HEK293T (cell line): ENCODE measurements at regions not wholly inside any gene's neighbourhood (a gene's known extent, or its start where the extent isn't known, plus 50 kb on each side); places are given as distances from the start of the nearest gene placed in this dataset.

Experiments
- CTCF ChIA-PET: fragments of 350-600 bp; formaldehyde crosslinking; extraction: SDS; loops from one replicate; lab custom pipeline; 2021; ENCODE audit warnings: antibody characterized with exemption, inconsistent platforms; lab: Yijun Ruan, JAX
- POLR2A ChIA-PET: fragments of 350-600 bp; formaldehyde crosslinking; extraction: SDS; loops from one replicate; lab custom pipeline; 2020; ENCODE audit warnings: antibody characterized with exemption, inconsistent platforms; lab: Yijun Ruan, JAX
- DNase-seq: peaks from one replicate; pipeline ENCODE4 v3.0.0; 2012; ENCODE audit warnings: mixed read lengths; ENCODE audit errors: extremely low spot score
- ARNT ChIP-seq: fragments of 450-650 bp; IDR thresholded peaks from 2 replicates; pipeline ENCODE4 v1.6.1; 2017; ENCODE audit warnings: mild to moderate bottlenecking
- BHLHE40 ChIP-seq: fragments of 450-650 bp; IDR thresholded peaks from 2 replicates; pipeline ENCODE4 v1.6.1; 2016; ENCODE audit warnings: mild to moderate bottlenecking, moderate library complexity, borderline replicate concordance
- CTBP1 ChIP-seq: fragments of 450-650 bp; IDR thresholded peaks from 2 replicates; pipeline ENCODE4 v1.6.1; 2016; ENCODE audit warnings: borderline replicate concordance
- ELF4 ChIP-seq: fragments of 450-650 bp; IDR thresholded peaks from 2 replicates; pipeline ENCODE4 v1.6.1; 2017; ENCODE audit warnings: antibody characterized with exemption
- FOXA1 ChIP-seq: fragments of 450-650 bp; IDR thresholded peaks from 2 replicates; pipeline ENCODE4 v1.6.1; 2016; ENCODE audit warnings: mild to moderate bottlenecking
- FOXK2 ChIP-seq: fragments of 450-650 bp; IDR thresholded peaks from 2 replicates; pipeline ENCODE4 v1.6.1; 2016; ENCODE audit warnings: mild to moderate bottlenecking
- FOXM1 ChIP-seq: fragments of 450-650 bp; IDR thresholded peaks from 2 replicates; pipeline ENCODE4 v1.6.1; 2017; ENCODE audit warnings: mild to moderate bottlenecking, borderline replicate concordance
- HDGF ChIP-seq: fragments of 450-650 bp; IDR thresholded peaks from 2 replicates; pipeline ENCODE4 v1.6.1; 2017; ENCODE audit warnings: antibody characterized with exemption, borderline replicate concordance
- L3MBTL2 ChIP-seq: fragments of 450-650 bp; conservative IDR thresholded peaks from 2 replicates; pipeline ENCODE4 v1.6.1; 2016; ENCODE audit warnings: mild to moderate bottlenecking
- LEF1 ChIP-seq: fragments of 450-650 bp; IDR thresholded peaks from 2 replicates; pipeline ENCODE4 v1.6.1; 2017; ENCODE audit warnings: mild to moderate bottlenecking, borderline replicate concordance
- NFRKB ChIP-seq: fragments of 450-650 bp; IDR thresholded peaks from 2 replicates; pipeline ENCODE4 v1.6.1; 2016; ENCODE audit warnings: mild to moderate bottlenecking, moderate library complexity
- SP1 ChIP-seq: fragments of 450-650 bp; IDR thresholded peaks from 2 replicates; pipeline ENCODE4 v1.6.1; 2017
- SUZ12 ChIP-seq: fragments of 450-650 bp; IDR thresholded peaks from 2 replicates; pipeline ENCODE4 v1.6.1; 2016; ENCODE audit warnings: mild to moderate bottlenecking
- TARDBP ChIP-seq: fragments of 450-650 bp; IDR thresholded peaks from 2 replicates; pipeline ENCODE4 v1.6.1; 2016
- ZNF384 ChIP-seq: fragments of 450-650 bp; IDR thresholded peaks from 2 replicates; pipeline ENCODE4 v1.6.1; 2016
- TF ChIP-seq, protein P1 (sequence below): fragments of 450-650 bp; IDR thresholded peaks from 2 replicates; pipeline ENCODE4 v1.6.1; 2016

DNA sequence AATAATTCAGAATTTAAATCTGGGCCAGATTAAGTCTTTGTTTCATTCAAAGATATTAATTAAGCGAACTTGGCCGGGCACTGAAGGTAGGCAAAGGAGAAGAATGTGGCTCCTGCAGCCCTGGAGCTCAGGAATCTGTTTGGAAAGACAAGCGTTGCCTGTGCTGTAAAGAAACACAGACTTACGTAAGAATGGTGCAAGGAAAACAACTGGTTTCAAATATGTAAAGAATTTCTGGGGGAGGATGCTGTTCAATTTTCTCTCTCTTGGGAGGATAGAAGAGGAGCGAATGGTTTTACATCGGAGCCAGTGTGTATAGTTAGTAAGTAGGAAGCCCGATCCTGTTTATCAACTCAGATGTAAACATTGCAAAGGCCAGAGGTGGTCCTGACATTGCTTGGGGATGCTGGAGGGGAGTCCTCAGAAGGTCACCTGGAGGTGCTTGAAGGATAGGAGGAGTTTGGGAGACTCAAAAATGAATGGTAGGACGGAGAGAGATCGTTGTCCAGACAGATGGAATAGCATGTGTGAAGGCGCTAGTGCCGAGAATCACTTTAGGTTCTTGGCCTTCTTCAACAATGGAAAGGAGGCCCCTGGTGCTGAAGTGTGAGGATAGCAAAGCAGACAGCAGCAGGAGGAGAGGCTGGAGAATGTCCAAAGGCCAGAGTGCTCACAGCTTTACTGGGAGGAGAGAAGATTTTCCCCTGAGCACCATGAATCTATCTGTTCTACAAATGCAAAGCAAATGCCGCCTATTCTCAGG lies 456.1 kb downstream of the LPIN1 start:
- CTCF ChIA-PET, result no interaction called here
- DNase-seq, result no peak
- POLR2A ChIA-PET, result no interaction called here
- TF ChIP-seq FOXM1, result no peak
- no peak for TF ChIP-seq HDGF
- no peak for TF ChIP-seq TARDBP
- no peak for TF ChIP-seq SUZ12
- no peak for TF ChIP-seq ELF4
- no peak for TF ChIP-seq LEF1
- TF ChIP-seq FOXK2, result no peak
- no peak for TF ChIP-seq ZNF384
- no peak for TF ChIP-seq NFRKB
- no peak for TF ChIP-seq SP1
- TF ChIP-seq CTBP1, result no peak
- no peak for TF ChIP-seq FOXA1
- no peak for TF ChIP-seq ARNT

DNA sequence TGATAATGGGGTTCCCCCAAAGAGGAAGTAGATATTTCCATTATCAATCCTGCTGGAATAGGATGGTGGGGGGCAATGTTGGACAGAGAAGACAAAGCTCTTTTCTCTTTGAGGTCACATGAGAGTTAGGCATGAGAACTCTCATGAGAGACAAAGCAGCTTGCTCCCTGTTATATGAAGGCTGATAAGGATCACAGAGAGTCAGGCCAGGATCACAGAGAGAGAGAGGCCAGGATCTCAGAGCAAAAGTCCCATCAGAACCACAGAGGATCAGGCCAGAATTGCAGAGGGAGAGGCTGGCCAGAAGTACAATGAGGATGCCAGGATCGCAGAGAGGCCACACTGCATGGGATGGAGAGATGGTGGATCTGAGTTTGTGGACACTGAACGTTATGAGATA lies 457.1 kb downstream of the LPIN1 start:
- TF ChIP-seq CTBP1 (no peak), SP1 (no peak), FOXK2 (no peak)
- DNase-seq, result no peak
- CTCF ChIA-PET, result no interaction called here
- POLR2A ChIA-PET, result no interaction called here

GRCh38 chr2:12205086-12205485 lies 458.7 kb downstream of the LPIN1 start:
- no peak for DNase-seq
- TF ChIP-seq HDGF (no peak), ARNT (no peak), SUZ12 (no peak), BHLHE40 (no peak), ZNF384 (no peak), FOXK2 (no peak), NFRKB (no peak), FOXM1 (no peak), CTBP1 (no peak), FOXA1 (no peak), L3MBTL2 (no peak), LEF1 (no peak), SP1 (no peak), TARDBP (no peak), ELF4 (no peak)
- TF ChIP-seq, protein P1, sequence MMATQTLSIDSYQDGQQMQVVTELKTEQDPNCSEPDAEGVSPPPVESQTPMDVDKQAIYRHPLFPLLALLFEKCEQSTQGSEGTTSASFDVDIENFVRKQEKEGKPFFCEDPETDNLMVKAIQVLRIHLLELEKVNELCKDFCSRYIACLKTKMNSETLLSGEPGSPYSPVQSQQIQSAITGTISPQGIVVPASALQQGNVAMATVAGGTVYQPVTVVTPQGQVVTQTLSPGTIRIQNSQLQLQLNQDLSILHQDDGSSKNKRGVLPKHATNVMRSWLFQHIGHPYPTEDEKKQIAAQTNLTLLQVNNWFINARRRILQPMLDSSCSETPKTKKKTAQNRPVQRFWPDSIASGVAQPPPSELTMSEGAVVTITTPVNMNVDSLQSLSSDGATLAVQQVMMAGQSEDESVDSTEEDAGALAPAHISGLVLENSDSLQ, result no peak
- CTCF ChIA-PET, result no interaction called here
- POLR2A ChIA-PET, result no interaction called here

DNA sequence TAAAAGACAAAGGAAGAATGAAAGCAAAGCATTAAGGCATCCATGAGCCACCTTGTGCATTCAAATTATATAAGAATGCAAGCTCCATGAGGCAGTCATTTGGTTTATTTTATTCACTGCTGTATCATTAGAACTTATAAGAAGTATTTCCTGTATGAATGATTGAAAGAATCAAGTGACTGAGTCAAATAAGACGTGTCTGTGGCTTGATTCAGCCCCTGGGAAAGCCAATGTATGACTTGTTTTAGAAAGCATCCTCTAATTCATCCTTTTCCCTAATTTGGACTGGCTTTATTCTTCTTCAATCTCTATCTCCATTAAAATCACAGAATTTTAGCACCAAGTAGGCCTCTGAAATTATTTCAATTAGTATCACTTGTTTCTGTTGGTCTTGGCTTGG lies 461.1 kb downstream of the LPIN1 start:
- no peak for DNase-seq

DNA sequence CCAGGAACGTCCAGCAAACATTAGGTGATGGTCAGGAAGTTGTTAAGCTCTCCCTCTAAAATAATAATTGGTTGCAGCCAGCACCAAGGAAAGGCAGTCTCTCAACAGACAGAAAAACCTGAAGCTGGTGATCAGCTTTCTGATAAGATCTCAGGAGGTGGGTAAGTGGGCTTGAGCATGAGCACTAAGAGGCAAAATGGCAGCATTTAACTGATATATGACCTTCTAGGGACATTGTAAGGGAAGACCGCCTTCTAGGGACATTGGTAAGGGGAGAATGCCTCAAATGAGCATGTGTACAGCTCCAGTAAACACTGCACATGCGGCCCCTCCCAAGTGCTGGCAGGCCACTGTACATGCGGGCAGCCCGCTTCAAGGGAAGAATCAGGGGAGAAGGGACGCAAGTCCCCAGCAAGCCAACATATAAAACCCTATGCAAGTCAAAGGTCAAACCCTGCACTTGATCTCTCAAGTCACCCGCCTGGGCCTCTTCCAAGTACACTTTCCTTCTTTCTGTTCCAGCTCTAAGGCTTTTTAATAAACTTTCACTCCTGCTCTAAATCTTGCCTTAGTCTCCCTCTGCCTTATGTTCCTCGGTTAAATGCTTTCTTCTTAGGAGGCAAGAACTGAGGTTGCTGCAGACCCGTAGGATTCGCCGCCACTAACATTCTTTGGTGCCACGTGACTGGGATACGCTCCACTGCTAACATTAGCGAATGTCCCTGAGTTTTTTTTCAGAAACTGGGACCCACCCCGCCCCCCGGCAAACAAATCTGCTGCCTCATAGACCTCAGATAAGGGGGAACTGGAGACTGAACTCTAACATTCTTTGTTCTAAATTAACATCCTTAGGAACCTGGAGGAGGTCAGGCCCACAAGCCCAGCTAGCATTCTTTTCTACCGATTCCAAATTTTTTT lies 463.8 kb downstream of the LPIN1 start:
- no peak for DNase-seq
- ChIA-PET POLR2A (no interaction called here), CTCF (interaction anchor here (0.7 to 0.8 kb wide), 2 partner anchors 8 to 10 kb away, joined by 3 to 7 read pairs; no protein-coding TSS in a partner anchor)
- TF ChIP-seq LEF1 (no peak), ARNT (no peak), ZNF384 (no peak), SUZ12 (no peak), FOXA1 (no peak), CTBP1 (no peak), FOXM1 (no peak), HDGF (no peak), FOXK2 (no peak), ELF4 (no peak), NFRKB (no peak)
- TF ChIP-seq, protein P1, result no peak

More for the DNA sequence above, 461.1 kb downstream of the LPIN1 start:
- POLR2A ChIA-PET, result no interaction called here
- CTCF ChIA-PET, result no interaction called here
- TF ChIP-seq FOXA1 (no peak), FOXK2 (no peak)

DNA sequence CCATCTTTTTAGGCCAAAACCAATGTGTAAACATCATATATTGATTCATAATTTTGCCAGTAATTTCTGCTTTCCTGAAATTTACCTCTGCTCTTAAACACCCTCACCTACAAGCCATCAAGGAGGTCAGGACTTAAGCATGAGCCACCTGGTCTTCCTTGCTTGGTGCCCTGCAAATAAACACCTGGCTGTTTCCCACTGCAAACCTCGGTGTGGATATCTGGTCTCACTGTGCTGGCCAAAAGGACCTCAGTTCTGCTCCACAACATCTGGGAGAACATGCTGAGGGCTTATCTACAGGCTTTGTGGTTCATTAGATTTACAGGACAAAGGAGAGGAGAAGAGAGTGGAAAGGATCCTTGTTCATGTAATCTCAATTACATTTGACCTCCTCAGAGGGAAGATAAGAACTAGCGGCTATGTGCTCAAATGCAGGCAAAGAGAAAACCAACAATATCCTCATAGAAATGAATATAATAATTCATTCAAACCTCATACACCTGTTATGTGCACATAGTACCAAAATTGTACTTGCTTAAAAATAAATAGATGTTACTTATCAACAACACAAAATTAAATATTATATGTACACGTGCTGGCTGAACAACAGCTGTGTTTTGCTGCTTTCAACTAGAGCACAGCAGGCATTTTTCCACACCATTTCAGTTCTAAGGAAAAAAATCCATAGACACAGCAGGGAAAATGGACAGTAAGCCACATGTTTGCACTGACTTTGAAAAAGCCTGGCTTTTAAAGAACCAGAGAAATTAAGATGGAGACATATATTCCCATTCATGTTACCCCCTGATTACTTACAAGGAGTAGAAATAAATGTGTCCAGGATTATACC lies 465.1 kb downstream of the LPIN1 start:
- CTCF ChIA-PET, result interaction anchor here (0.9 kb wide), 1 partner anchor 384 kb away, joined by 3 read pairs; no protein-coding TSS in a partner anchor
- POLR2A ChIA-PET, result no interaction called here
- no peak for DNase-seq
- TF ChIP-seq SUZ12 (no peak), FOXM1 (no peak), ARNT (no peak), SP1 (no peak), ZNF384 (no peak), ELF4 (no peak)
- TF ChIP-seq, protein P1, result no peak
